H1 (cell line): ENCODE measurements at regions not wholly inside any gene's neighbourhood (a gene's known extent, or its start where the extent isn't known, plus 50 kb on each side); places are given as distances from the start of the nearest gene placed in this dataset.

Source experiments
- EP300 ChIP-seq, 2 experiments: IDR thresholded peaks; 1 replicate in 1 of 2; 2 replicates in 1 of 2; pipeline ENCODE4 v1.6.1; 2011 to 2012; ENCODE audit warnings: low read depth in 2 of 2, low read length in 2 of 2, mild to moderate bottlenecking in 2 of 2, borderline replicate concordance in 1 of 2, inconsistent platforms in 1 of 2, moderate library complexity in 1 of 2
- GABPA ChIP-seq: IDR thresholded peaks from 2 replicates; pipeline ENCODE4 v1.6.1; 2011; ENCODE audit warnings: mild to moderate bottlenecking, low read length, moderate library complexity, borderline replicate concordance; ENCODE audit not compliant: insufficient read depth
- HDAC2 ChIP-seq, 2 experiments: fragments of 300-600 bp in 1 of 2; sonication (generic) in 1 of 2; IDR thresholded peaks; 2 replicates each; pipeline ENCODE4 v1.6.1; 2011 to 2012; ENCODE audit warnings: low read depth in 2 of 2, low read length in 2 of 2, mild to moderate bottlenecking in 2 of 2, moderate library complexity in 2 of 2, borderline replicate concordance in 1 of 2, inconsistent platforms in 1 of 2
- KDM1A ChIP-seq: fragments of 200-600, 300-600 bp; sonication (generic); IDR thresholded peaks from 2 replicates; pipeline ENCODE4 v1.7.1; 2016; ENCODE audit warnings: mild to moderate bottlenecking, low read length, borderline replicate concordance
- POLR2A ChIP-seq, 2 experiments: IDR thresholded peaks; 1 replicate in 1 of 2; 2 replicates in 1 of 2; pipeline ENCODE4 v1.6.1; 2011; ENCODE audit warnings: low read depth in 2 of 2, low read length in 2 of 2, mild to moderate bottlenecking in 2 of 2; ENCODE audit errors: control extremely low read depth in 1 of 2
- RXRA ChIP-seq: IDR thresholded peaks from 2 replicates; pipeline ENCODE4 v1.6.1; 2011; ENCODE audit warnings: low read depth, mild to moderate bottlenecking, low read length, moderate library complexity; ENCODE audit not compliant: insufficient read depth
- TAF7 ChIP-seq: optimal IDR thresholded peaks from 2 replicates; pipeline ENCODE3; 2011; ENCODE audit warnings: low read depth, mild to moderate bottlenecking, inconsistent platforms, low read length, moderate library complexity, borderline replicate concordance

GRCh38 chr3:188010478-188010877, 143.5 kb upstream of the LPP start (continued):
- no peak for TF ChIP-seq EP300 (IDR thresholded peaks at IDR 0.05; ENCODE audit: borderline replicate concordance in 1 of 2, low read depth in 2 of 2, low read length in 2 of 2)
- TF ChIP-seq HDAC2 (IDR thresholded peaks at IDR 0.05; ENCODE audit: borderline replicate concordance in 1 of 2, low read depth in 2 of 2, low read length in 2 of 2) = no peak
- no peak for TF ChIP-seq TAF7
- TF ChIP-seq KDM1A = no peak
- no peak for TF ChIP-seq RXRA
- TF ChIP-seq GABPA = no peak
- no peak for TF ChIP-seq POLR2A (IDR thresholded peaks at IDR 0.05; ENCODE audit: control extremely low read depth in 1 of 2, low read depth in 2 of 2, low read length in 2 of 2)
